Activated CD8-positive, alpha-beta memory T cell treated with anti-CD3 and anti-CD28 coated beads for 48 hours (primary cell): ENCODE measurements at regions not wholly inside any gene's neighbourhood (a gene's known extent, or its start where the extent isn't known, plus 50 kb on each side); places are given as distances from the start of the nearest gene placed in this dataset.

ENCODE experiments used
- DNase-seq, 3 experiments: peaks; one replicate each; pipeline ENCODE4 v3.0.0-alpha.2; 2020; ENCODE audit warnings: low read depth in 2 of 3, low spot score in 2 of 3

- no peak for DNase-seq
These were observed 897.5 kb downstream of the TTLL7 start for GRCh38 chr1:83101406-83101805.

DNA sequence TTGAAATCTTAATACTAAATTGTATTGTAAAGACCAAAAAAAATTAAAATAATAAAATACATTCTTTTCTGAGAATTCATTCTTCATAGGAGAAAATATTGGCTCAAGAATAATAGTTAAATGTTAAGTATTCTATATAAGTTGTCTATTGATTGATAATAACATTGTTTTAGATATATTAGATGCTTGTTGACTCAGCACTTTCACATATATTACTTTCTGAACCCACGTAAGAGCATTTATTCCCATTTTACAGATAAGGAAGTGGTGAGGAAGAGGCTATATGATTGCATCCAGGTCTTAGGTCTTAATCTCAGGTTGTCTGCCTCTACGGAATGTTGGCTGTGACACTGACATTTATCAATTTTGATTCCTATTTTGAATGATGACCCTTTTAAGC is 898.8 kb downstream of the TTLL7 start:
- DNase-seq = no peak

DNA sequence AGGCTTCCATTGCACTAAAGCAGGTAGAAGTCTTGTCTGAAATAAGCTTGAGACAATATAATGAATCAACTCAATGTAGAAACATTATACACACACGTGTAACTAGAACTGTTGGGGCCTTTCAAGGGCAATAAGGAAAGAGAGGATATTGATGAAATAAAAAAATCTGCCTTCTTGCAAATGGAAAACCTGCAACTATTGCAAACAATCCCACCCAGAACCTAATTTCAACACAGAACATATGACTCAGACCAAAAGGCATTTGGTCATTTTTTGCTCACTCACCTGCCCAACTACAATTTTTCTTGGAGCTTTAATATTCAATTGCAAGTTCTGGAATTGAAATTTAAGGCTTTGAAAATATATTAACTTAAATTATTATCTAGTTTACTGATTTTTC is 900.1 kb downstream of the TTLL7 start:
- no peak for DNase-seq

GRCh38 chr1:83098131-83098530 is 900.8 kb downstream of the TTLL7 start:
- DNase-seq = no peak

DNA sequence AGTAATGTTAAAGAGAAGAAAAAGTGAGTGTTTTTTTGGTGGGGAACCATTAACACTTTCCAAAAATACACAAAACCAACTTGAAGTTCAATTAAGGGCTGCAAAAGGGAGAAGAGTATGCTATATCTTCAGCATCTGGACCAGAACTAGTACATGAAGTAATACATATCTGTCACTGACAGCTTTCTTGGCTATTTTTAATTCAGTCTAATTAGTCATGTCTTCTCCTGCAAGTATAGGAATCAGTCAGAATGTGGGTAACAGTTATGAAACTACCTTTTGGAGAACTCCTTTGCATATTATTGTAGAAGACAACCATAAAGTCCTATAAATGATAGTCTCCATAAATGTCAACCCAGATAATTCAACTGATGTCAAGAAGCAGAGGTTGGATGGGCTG is 901.2 kb downstream of the TTLL7 start:
- DNase-seq = no peak

- DNase-seq = no peak
These were observed 903.4 kb downstream of the TTLL7 start for GRCh38 chr1:83095570-83095969.

DNA sequence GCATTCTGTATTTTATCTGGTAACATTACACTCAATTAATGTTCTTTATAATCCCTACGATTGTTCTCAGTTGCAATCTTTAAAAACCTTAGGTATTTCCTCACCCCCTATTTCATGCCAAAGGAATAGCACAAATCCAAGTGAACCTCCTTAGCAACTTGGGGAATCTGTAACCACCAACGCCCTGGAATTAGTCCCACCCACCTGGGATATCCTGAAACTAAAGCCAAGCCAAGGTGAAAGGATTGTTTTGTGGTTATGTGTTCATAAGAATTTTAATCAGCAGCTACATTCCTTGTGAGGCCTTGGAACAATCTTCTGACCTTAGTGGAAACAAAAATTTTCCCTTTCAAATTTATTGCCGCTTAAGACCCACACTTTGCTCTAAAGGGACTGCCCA is 908.7 kb downstream of the TTLL7 start:
- DNase-seq = no peak

GRCh38 chr1:83087851-83088250 is 911.1 kb downstream of the TTLL7 start:
- no peak for DNase-seq

GRCh38 chr1:83086986-83087512 is 911.9 kb downstream of the TTLL7 start:
- DNase-seq = no peak

DNA sequence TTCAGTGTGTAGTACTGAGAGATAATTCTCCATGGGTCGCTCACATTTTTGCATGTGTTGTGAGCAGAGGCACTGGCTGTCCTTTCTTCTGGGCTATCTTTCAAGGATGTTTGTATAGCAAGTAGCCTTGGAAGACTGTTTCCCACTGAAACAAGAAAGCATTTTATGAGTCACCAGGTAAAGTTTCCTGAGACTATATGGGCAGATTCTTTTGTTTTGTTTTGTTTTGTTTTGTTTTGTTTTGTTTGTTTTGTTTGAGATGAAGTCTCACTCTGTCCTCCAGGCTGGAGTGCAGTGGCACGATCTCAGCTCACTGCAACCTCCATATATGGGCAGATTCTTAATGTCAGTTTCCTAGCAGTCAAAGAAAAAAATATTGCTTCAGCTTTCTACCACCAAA is 912.6 kb downstream of the TTLL7 start:
- DNase-seq = no peak

GRCh38 chr1:83083589-83084224 is 915.2 kb downstream of the TTLL7 start:
- DNase-seq = no peak

- no peak for DNase-seq
These were observed 921.5 kb downstream of the TTLL7 start for GRCh38 chr1:83077411-83077810.

GRCh38 chr1:83075107-83075506 is 923.8 kb downstream of the TTLL7 start:
- DNase-seq = no peak

DNA sequence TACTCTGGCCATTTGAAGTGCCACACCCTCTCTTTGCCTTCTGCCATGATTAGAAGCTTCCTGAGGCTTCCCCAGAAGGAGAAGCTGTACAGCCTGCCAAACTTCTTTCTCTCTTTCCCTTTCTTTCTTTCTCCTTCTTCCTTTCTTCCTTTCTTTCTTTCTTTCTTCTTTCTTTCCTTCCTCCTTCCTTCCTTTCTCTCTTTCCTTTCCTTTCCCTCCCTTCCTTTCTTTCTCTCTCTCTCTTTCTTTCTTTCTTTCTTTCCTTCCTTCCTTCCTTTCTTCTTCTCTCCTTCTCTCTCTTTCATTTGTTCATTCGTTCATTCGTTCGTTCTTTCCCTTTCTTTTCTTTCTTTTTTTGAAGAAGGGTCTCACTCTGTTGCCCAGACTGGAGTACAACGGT is 931.0 kb downstream of the TTLL7 start:
- DNase-seq = no peak

- no peak for DNase-seq
These were observed 932.8 kb downstream of the TTLL7 start for GRCh38 chr1:83065952-83066727.

GRCh38 chr1:83064589-83065242 is 934.2 kb downstream of the TTLL7 start:
- no peak for DNase-seq

DNA sequence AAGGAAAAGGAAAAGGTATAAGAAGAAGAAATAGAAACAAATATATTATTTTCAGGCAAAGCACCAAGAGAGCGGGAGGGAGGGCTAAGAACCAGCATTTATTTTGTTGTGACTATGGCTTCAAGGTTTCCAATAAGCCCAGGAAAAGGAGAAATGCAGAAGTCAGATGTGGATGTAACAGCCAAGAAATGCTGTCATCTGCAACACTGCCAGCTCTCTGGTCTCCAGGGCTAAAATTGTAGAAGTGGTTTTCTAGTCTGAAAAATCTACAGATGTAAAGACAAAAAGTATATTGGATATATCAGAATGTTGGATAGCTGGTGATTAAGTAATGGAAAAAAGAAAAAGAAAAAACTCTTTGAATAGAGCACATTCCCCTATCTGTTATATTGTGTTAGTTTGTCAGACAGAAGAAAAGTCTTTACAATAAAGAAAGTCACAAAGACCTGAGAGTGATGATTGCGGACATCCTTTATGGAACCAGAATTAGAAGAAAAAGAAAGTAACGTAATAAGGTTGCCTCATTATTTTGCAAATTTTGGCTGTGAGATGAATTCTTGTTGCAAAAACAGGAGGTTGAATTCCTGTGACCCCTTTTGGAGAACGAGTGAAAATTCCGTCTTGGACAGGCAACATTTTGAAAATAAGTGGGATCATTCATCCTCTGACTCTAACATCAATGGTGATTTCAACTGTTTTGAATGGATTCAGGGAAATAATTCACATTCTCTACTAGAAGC is 938.1 kb downstream of the TTLL7 start:
- DNase-seq = no peak

GRCh38 chr1:83060221-83060620 is 938.7 kb downstream of the TTLL7 start:
- DNase-seq = no peak

- DNase-seq = no peak
These were observed 940.6 kb downstream of the TTLL7 start for GRCh38 chr1:83058327-83058726.

- DNase-seq = no peak
These were observed 943.4 kb downstream of the TTLL7 start for GRCh38 chr1:83055391-83056170.

DNA sequence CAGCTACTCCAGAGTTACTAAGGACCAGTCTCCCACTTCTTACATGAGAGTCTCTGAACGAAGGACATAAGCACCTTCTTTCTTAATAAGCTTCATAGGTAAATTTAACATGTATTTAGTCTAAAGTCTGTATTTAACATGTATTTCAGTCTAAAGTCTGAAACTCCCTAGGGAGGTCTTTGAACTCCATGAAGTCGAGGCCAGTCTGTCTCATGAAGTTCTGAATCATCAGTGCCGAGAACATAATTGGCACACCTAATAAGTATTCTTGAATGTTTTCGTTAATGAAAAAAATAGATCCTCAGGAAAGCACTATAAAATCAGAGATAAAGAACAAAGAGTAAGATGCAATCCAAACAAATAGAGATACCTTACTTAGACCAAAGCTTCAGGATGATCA is 945.5 kb downstream of the TTLL7 start:
- no peak for DNase-seq
